HG03095 (cell line): ENCODE measurements at regions not wholly inside any gene's neighbourhood (a gene's known extent, or its start where the extent isn't known, plus 50 kb on each side); places are given as distances from the start of the nearest gene placed in this dataset.
"Not testable (repeated sequence)": the region's sequence is repeated elsewhere in the genome, so short reads cannot be mapped to it uniquely, and the experiment has no call there.

ENCODE experiments used
- ATAC-seq: cut with Tn5 transposase; IDR thresholded peaks from one replicate; pipeline ENCODE4 v1.9.1; 2021; ENCODE audit warnings: moderate library complexity; ENCODE audit not compliant: unreplicated experiment

DNA sequence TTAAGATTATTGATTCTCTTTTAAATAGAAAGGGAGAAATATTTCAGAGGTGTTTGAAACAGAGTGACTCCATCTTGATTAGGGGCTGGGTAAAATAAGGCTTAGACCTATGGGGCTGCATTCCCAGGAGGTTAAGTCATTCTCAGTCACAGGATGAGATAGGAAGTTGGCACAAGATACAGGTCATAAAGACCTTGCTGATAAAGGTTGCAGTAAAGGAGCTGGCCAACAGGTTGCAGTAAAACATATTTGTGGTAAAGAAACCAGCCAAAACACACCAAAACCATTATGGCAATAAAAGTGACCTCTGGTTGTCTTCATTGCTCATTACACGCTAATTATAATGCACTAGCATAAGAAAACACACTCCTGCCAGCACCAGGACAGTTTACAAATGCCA, 165.0 kb downstream of the SPIN4 start:
- no peak for ATAC-seq

DNA sequence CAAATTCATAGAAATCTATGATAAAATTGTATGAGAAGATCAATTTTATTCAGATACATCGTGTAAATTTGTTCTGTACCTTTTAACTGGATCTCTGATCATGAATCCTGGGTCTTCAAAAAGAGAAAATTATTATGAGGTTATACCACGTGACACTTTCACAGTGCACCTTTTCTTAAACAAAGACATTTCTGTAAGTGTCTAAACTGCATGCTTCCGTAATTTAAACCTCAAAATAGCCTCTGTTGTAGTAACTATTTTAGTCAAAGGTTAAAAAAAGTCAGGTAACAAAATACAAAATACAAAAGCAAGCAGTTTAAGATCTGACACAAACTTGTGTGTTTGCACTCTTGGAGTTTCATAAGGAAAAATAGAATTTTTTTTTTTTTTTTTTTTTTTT, 171.3 kb downstream of the SPIN4 start:
- ATAC-seq = not testable (repeated sequence)

- not testable (repeated sequence) for ATAC-seq
These were observed 174.6 kb downstream of the SPIN4 start for GRCh38 chrX:63176578-63176977.

- not testable (repeated sequence) for ATAC-seq
These were observed 177.1 kb downstream of the SPIN4 start for GRCh38 chrX:63173841-63174718.

DNA sequence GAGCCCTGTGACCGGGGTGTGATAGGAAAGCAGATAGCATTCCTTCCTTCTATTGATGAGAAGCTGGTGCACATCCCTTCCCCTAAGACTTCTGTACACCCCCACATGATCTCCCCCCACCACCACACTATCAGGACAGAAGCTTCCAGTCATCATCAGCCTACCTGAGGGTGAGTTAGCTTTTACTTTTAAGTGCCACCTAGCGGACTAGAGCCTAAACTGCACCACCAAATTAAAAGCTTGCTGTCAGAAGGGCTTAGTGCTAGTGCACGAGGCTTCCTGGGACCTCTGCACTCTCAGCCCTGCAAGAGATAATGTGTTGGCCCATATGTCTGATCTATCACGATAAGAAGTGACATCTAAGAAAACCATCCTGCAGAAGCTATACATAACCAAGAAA, 181.7 kb downstream of the SPIN4 start:
- ATAC-seq = peak; percentile 23

- ATAC-seq = peak; percentile 75
These were observed 182.2 kb downstream of the SPIN4 start for GRCh38 chrX:63168949-63169348.

GRCh38 chrX:63167002-63167401, 184.1 kb downstream of the SPIN4 start:
- ATAC-seq = not testable (repeated sequence)

DNA sequence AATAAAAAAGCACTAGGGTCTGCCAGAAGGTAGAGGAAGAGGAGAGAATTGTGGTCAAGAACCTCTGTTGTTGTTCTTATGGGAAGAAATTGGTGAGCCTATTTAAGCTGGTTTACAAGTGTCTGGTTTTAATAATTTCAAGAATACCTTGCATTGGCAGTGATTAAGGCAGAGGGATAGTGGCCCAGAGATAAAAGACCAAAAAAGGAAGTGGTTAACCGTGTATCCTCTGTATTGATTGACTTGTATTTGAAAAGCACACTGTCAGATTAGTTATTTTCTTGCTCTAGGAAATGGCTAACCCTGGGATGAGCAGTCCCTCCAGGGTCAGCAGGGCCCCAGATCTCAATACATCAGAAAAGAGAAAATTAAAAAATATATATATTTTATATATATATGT, 190.1 kb downstream of the SPIN4 start:
- not testable (repeated sequence) for ATAC-seq

- ATAC-seq = not testable (repeated sequence)
These were observed 190.8 kb downstream of the SPIN4 start for GRCh38 chrX:63160340-63160739.

DNA sequence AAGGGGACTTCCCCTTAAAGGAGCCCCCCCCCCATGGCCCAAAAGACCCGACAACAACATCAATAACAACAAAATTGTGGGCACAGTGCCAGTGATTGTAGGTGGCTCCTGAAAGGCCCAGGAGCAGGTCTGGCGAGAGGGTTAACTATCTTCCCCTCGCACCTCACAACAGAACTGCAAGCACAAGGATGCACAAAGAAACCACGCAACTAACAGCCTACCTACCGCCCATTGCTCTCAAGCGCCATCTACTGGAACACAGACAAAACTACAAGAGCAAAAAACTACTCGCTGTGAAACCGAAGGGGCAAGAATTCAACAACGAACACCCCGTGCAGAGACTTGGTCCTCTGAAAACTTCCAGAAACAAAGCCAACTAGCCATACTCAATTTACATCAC, 205.6 kb downstream of the SPIN4 start:
- not testable (repeated sequence) for ATAC-seq

GRCh38 chrX:63142588-63142987, 208.5 kb downstream of the SPIN4 start:
- not testable (repeated sequence) for ATAC-seq

DNA sequence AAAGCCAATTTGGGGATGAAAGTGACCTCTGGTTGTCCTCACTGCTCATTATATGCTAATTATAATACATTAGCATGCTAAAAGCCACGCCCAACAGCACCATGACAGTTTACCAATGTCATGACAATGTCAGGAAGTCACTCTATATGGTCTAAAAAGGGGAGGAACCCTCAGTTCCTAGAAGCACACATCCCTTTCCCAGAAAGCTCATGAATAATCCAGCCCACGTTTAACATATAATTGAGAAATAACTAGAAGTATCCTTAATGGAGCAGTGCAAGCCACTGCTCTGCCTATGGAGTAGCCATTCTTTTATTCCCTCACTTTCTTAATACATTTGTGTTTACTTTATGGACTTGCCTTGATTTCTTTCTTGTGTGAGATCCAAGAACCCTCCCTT, 215.3 kb downstream of the SPIN4 start:
- not testable (repeated sequence) for ATAC-seq

GRCh38 chrX:63128509-63128908, 222.6 kb downstream of the SPIN4 start:
- peak; percentile 89 for ATAC-seq

DNA sequence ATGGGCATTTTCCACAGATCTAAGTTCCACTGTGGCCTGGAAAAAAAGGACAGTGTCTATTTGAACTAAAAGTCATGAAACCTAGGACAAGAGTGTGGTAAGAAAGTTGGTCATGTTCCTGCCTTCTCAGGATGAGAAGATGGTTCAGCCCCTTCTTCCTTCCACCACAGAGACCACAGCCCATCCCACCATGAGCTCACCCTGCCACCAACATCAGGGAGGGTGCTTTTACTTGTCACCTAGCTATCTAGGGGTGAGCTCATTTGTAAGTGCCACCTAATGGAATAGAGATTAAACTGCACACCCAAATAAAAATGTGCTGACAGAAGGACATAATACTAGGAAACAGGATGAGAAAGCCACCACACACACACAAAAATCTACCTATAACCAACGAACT, 235.9 kb downstream of the SPIN4 start:
- no peak for ATAC-seq

DNA sequence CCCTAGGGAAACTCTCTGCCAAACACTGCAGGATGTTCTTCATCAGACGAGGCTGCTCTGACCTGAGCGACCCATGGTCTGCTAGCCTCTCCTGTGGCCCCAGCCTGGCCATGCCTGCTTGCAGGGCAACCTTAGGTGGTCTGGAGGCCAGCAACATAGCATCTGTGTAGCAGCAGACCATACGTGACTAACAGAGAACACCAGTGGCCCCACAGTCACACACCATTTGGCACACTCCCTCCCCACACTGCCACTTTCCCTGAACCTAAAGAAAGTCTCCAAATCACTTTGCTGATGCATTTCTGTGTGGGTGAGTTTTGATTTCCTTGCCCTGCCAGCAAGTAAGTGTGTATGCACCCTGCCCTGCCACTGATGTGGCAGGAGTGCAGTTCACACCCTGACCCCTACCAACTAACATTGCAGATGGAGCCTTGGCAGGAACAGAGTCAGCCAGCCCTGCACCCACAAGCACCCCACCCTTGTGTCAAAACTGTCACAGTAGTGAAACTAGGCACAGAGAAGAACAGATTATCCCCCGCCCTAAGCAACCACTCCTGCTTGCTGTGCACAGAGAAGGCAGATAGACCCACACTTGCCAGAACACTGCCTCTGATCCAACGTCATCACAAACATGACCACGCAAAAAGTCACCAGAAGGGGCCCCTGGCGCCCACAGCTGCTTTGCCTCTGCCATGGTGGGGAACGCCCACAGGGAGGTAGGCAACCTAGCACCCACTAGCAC, 249.1 kb downstream of the SPIN4 start:
- no peak for ATAC-seq

DNA sequence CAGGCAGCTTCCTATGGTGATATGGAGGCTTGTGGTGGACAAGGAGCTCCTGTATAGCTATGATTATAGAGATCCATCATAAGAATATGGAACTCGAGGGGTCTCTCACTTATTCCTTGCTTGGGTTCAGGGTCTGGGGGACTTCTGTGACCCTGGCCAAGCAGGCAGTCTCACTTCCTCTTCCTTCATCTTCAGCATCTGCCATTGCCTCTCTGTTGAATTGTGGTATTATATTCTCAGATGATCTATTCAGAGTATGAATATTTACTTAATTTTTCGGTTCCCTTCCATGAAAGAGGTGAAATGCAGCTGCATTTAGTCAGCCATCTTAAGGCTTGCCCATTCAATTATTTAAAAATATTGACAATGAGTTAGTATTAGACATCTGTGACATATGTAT, 292.9 kb downstream of the SPIN4 start:
- no peak for ATAC-seq

- ATAC-seq = no peak
These were observed 300.9 kb downstream of the SPIN4 start for GRCh38 chrX:63050225-63050624.

DNA sequence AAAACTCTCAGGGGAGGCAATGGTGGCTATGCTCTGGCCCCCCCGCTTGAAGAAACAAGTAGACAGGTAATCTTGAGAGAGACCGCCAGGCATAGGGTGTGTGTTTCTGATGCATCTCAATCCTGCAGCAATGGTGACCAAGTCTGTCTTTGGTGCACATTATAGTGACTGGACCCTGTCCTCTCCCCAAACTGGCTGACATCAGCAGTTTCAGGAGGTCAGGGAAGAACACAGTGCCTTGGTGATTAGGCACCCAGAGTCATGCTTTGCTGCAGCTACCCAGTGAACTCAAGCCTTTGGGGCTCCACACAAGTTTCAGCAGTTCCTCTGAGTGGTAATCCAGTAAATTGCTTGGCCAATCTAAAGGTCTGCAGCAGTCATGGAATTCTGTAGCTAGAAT, 318.3 kb downstream of the SPIN4 start:
- ATAC-seq = no peak

- no peak for ATAC-seq
These were observed 337.6 kb downstream of the SPIN4 start for GRCh38 chrX:63013549-63013948.

- ATAC-seq = no peak
These were observed 338.6 kb downstream of the SPIN4 start for GRCh38 chrX:63012574-63012973.

- not testable (repeated sequence) for ATAC-seq
These were observed 350.9 kb downstream of the SPIN4 start for GRCh38 chrX:63000196-63000595.
